Activated T-cell treated with anti-CD3 and anti-CD28 coated beads, Interleukin-2, amount 50 U/mL, for 48 hours (primary cell): ENCODE measurements at regions not wholly inside any gene's neighbourhood (a gene's known extent, or its start where the extent isn't known, plus 50 kb on each side); places are given as distances from the start of the nearest gene placed in this dataset.
"Not testable (repeated sequence)": the region's sequence is repeated elsewhere in the genome, so short reads cannot be mapped to it uniquely, and the experiment has no call there.

Source experiments
- DNase-seq, 2 experiments: peaks; one replicate each; pipeline ENCODE4 v3.0.0-alpha.2; 2020

- no peak for DNase-seq
Measured at GRCh38 chr11:29231991-29232390, 784.8 kb downstream of the KCNA4 start.

GRCh38 chr11:29231586-29231985 is 785.2 kb downstream of the KCNA4 start:
- DNase-seq = no peak

DNA sequence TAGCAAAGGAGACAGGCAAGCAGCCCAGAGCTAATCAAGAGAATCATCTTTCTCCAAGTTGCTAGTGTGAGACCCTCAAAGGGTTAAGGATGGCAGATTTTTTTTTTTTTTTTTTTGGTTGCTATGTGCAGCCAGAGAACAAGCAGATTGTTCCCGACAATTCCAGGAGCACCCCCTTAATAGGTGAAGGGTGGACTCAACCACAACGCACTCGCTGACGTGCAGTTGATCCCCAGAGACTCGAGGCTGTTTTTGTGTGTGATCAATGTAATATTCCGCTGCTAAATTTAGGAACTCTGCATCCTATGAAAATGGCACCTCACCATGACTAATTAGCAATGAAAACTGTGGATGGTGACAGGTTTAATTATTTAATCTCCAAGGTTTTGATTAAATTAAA is 789.0 kb downstream of the KCNA4 start:
- no peak for DNase-seq

DNA sequence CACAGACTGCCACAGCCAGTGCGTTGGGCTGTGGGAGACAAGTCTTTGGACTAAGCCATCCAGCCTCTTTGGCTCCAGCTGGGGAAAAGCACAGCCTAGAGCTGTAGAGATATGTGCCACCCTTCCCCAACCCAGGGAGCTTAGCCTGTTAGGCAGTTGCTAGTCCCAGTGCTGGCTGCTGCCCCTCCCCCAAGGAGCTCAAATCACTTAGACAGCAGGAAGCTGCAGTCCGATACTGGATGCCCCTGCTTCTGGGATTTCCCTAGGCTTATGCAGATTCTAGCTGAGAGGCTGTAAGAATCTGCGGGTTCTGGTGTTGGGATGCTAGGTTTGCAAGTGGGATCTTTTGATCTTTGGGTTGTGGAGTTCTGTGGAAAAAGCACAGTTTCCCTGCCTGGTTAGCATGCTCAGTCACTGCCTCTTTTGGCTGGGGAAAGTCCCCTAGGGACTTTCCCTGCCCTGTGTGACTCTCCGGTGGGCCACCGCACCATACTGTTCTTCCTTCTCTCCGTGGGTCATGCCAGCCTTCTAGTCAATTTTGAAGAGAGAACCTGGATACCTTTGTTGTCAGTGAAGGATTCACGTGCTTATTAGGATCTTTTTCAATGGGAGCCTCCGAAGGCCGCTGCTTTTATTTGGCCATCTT is 792.0 kb downstream of the KCNA4 start:
- no peak for DNase-seq

- DNase-seq = not testable (repeated sequence)
Measured at GRCh38 chr11:29219531-29219930, 797.3 kb downstream of the KCNA4 start.

DNA sequence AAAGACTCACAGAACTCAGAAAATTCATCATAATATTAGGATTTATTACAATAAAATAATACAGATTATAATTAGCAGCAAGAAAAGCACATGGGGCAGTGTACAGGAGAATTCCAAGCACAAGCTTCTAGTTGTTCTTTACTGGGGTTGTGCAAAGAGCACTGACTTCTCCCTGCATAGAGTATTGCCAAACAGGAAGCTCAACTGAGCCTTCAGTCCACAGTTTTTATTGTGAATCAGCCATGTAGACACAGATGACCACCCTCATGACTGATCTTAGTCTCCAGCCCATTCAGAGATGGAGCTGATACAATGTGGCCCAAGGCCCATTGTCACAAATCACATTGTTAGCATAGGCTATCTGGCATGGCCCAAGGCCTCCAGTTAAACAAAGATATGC is 798.9 kb downstream of the KCNA4 start:
- DNase-seq = no peak

DNA sequence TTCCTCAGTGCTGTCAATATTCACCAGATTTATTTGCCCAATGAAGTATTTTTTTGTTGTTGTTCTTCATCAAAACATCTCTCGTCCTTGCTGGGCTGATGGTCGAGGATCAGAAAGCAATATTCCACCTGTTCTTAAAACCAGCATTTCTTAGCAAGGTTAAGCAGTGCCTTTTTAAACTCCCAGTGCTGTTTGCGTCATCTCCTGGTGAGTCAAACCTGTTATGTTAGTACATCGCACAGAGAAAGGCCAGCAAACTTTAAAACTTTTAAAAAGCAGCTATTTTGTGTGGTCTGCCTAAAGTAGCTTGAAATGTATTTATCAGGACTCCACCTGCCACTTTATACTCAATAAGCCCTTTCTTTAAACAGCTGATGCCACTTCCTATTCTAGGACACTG is 802.0 kb downstream of the KCNA4 start:
- no peak for DNase-seq

GRCh38 chr11:29211202-29211601 is 805.6 kb downstream of the KCNA4 start:
- no peak for DNase-seq

- DNase-seq = no peak
Measured at GRCh38 chr11:29210426-29210825, 806.4 kb downstream of the KCNA4 start.

DNA sequence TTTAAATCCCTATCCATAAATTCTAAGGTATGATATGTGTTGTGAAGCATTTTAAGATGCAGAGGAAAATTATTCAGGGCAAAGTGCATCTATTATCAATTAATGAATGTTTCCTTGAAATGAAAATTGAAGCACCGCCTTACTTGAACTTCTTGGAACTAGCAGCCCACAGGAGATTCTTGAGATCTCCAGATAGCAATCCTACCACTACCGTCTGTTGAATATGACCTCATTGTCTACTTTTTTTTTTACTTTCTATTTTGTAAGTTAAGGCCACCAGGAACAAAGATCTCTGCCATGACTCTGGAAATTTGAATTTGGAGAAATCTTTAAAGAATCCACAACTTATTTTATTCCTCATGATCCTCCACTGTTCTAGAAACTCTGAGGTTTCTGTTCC is 808.7 kb downstream of the KCNA4 start:
- DNase-seq = no peak

DNA sequence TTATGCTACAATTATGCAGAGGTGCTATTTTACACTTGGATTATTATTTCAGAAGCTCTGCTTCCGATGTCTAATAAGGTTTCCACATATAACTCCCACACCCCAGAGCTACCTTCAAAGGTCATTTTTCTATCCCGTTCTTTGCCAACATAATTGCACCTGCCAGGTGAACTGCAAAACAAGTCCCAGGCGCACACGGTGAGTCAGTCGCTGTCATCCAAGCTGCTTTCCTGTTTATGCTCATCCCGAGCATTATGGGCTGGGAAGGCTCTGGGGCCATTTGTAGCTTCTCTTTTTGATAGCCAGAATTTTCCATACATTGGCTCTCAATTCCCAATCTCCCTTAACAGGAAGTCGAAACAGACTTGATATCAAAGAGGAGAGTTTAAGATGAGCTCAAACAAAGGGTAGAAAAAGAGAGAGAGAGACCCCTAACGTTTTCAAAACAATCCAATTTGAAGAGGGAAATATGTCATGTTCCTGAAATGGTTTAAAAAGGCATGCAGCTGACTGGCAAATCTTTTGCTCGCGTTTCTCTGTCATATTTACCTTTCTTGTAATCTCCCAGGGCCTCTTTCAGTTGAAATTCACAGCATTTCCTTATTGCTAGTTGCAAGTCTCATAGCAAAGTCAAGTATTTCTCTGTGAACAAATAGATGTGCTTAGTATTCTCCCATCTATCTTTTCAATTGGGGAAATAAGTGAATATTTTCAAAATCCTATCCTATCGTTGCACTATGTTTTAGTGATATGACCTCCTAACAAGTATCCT is 815.9 kb downstream of the KCNA4 start:
- DNase-seq = no peak

- DNase-seq = no peak
Measured at GRCh38 chr11:29190313-29190712, 826.5 kb downstream of the KCNA4 start.

- no peak for DNase-seq
Measured at GRCh38 chr11:29187215-29187614, 829.6 kb downstream of the KCNA4 start.

GRCh38 chr11:29184939-29185890 is 831.6 kb downstream of the KCNA4 start:
- DNase-seq = no peak

- no peak for DNase-seq
Measured at GRCh38 chr11:29183301-29183700, 833.5 kb downstream of the KCNA4 start.

DNA sequence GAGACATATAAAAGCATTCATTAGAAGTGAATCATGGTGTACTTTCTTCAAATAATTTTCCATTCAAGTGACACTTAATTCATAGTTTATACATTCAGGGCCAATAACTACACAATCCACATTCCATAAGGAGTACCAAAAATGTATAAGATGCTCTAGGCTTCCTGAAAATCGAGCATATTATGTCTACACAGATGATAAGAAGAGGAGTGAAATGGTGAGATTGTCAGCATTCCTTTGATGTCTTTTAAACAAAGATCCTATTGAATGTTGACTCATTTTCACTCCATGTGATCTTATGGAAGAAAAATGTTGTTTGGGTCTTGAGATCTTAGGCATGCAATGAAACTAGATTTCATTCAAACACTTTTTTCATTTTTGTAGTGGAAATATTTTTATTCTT is 843.2 kb downstream of the KCNA4 start:
- DNase-seq = no peak

DNA sequence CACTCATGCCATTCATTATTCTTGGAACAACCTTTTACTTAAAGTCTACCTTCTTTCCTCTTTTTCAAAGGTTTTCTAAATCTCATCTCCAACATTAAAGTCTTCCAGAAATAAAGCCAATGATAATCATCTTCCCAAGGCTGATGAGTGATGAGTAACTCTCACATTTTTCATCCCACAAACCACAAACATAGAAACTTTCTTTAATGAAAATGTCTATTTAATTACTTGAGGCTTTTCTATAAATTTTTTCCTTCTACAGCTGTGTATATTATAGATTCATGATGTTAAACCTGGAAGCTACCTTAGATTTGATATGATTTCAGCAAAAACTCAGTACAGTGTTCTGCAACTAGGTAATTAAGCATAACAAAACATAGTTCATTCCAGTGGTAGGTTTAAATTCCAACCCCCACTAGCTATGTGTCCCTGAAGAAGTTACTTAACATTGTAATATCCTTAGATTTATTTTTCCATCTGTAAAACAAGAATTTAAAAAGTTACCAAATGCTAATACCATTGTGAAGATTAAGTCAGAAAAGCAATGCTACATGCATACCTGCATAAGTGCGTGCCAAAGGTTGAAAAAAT is 845.4 kb downstream of the KCNA4 start:
- no peak for DNase-seq

GRCh38 chr11:29166306-29166705 is 850.5 kb downstream of the KCNA4 start:
- no peak for DNase-seq

GRCh38 chr11:29163231-29163630 is 853.6 kb downstream of the KCNA4 start:
- DNase-seq = no peak

GRCh38 chr11:29162491-29162890 is 854.3 kb downstream of the KCNA4 start:
- DNase-seq = no peak

DNA sequence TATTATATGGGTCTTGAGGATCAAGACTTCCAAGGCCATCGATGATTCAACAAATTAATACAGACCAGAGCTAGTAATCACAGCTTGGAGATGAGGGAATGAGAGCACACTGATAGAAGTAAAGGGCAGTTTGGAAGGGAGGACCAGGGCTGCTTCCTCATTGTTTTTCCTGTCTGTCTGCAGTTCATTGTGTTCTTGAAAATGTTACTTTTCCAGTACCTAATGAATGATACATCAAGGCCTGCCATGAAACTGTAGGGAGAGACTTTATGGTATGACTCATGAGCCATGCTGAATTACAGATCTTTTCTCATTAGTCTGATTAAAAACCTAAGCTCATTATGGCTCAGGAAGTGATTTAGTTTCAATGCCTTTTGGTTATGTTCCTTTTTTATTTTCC is 855.6 kb downstream of the KCNA4 start:
- no peak for DNase-seq

- no peak for DNase-seq
Measured at GRCh38 chr11:29159552-29160465, 857.0 kb downstream of the KCNA4 start.
